Naive thymus-derived CD8-positive, alpha-beta T cell (primary cell): ENCODE measurements at regions not wholly inside any gene's neighbourhood (a gene's known extent, or its start where the extent isn't known, plus 50 kb on each side); places are given as distances from the start of the nearest gene placed in this dataset.

Experiments
- ATAC-seq, 2 donors: fragments of 150-1000 bp; cut with Tn5 transposase in 1 of 2; sonication (Bioruptor Pico), chemical (Tn5 transposase) in 1 of 2; 1 replicate in 1 of 2; 2 replicates in 1 of 2; pipeline ENCODE4 v1.10.0; 2021; ENCODE audit warnings: mild to moderate bottlenecking in 2 of 2, moderate library complexity in 2 of 2
- POLR2A ChIA-PET: fragments of 350-600 bp; sonication (Branson Sonifier 250); formaldehyde crosslinking; loops from one replicate; lab custom pipeline; 2021; ENCODE audit warnings: antibody characterized with exemption; lab: Charles Lee
- DNase-seq, 10 donors: peaks; one replicate each; pipeline versions ENCODE4 v3.0.0 to v3.0.0-alpha.2; 2020 to 2022
- H3K27ac Mint-ChIP-seq, 10 donors: one replicate each; pipeline ENCODE4 v1.8.0; 2020 to 2022; ENCODE audit warnings: mild to moderate bottlenecking in 10 of 10, mixed read lengths in 10 of 10, moderate library complexity in 4 of 10, inconsistent platforms in 1 of 10
- H3K27me3 Mint-ChIP-seq, 5 donors: one replicate each; pipeline ENCODE4 v1.8.0; 2021 to 2022; ENCODE audit warnings: mixed read lengths in 5 of 5
- H3K36me3 Mint-ChIP-seq, 3 donors: one replicate each; pipeline ENCODE4 v1.8.0; 2020 to 2022; ENCODE audit warnings: mixed read lengths in 3 of 3, mild to moderate bottlenecking in 2 of 3, inconsistent platforms in 1 of 3
- H3K4me1 Mint-ChIP-seq, 4 donors: one replicate each; pipeline ENCODE4 v1.8.0; 2021 to 2022; ENCODE audit warnings: mixed read lengths in 4 of 4
- H3K4me3 Mint-ChIP-seq, 10 donors: one replicate each; pipeline ENCODE4 v1.8.0; 2020 to 2022; ENCODE audit warnings: mild to moderate bottlenecking in 10 of 10, mixed read lengths in 10 of 10, moderate library complexity in 6 of 10, inconsistent platforms in 1 of 10
- H3K9me3 Mint-ChIP-seq, 9 donors: one replicate each; pipeline ENCODE4 v1.8.0; 2020 to 2022; ENCODE audit warnings: mixed read lengths in 9 of 9, mild to moderate bottlenecking in 3 of 9, inconsistent platforms in 1 of 9, moderate library complexity in 1 of 9

DNA sequence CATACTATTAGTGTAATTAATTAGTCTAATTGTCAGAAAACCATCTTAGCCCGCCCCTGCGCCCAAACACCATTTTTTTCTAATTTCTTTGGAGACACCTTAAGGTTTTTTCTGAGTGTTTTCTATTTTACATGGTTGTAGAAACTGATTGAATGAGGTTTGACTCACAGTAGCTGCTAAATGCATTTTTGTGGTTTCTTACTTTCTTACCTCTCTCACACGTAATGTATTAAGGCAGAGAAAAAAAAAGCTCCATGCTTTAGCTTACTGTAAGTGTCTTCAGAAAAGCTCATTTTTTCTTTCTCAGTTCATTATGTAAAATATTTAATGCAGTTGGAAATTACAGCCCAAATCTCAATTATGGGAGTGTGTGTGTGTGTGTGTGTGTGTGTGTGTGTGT, 548.5 kb upstream of the LRRTM4 start:
- ATAC-seq: no peak
- Mint-ChIP-seq H3K4me3 (no peak overlapping the region), H3K36me3 (no peaks in the 10 kb centered on the region)

DNA sequence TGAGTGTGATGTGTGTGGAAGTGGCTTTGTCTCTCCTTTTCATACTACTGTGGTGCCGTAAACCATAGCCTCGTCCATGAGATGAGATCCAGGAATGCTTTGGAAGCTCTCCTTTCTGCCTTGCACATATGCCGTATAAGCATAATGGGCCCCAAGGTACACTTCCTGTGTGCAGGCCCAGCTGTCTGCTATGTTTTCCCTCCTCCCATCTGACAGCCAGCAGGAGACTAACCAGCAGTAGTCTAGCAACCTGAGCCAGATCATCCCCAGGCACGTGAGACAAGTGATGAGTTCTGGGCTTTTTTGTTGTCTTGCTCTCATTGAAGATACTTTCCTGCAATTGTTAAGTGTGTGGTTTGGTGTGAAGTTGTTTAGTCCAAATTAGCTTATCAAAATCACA, 555.5 kb upstream of the LRRTM4 start:
- ATAC-seq (no peak), DNase-seq (no peak)
- no peaks in the 10 kb centered on the region for H3K36me3 Mint-ChIP-seq
- H3K9me3 Mint-ChIP-seq: peaks cover 4 to 50% (median 16%) of the 10 kb centered on the region in 9 donors
- no peaks in the 10 kb centered on the region for H3K4me1 Mint-ChIP-seq
- POLR2A ChIA-PET: no interaction called here
- no peaks in the 10 kb centered on the region for H3K27me3 Mint-ChIP-seq
- no peak overlapping the region for H3K4me3 Mint-ChIP-seq
- H3K27ac Mint-ChIP-seq: no peak overlapping the region

More for the DNA sequence above, 548.5 kb upstream of the LRRTM4 start:
- DNase-seq: no peak
- H3K4me1 Mint-ChIP-seq: no peaks in the 10 kb centered on the region
- H3K9me3 Mint-ChIP-seq: peaks cover 0 to 24% (median 7%) of the 10 kb centered on the region in 9 donors
- no peaks in the 10 kb centered on the region for H3K27me3 Mint-ChIP-seq
- POLR2A ChIA-PET: no interaction called here
- H3K27ac Mint-ChIP-seq: no peak overlapping the region

DNA sequence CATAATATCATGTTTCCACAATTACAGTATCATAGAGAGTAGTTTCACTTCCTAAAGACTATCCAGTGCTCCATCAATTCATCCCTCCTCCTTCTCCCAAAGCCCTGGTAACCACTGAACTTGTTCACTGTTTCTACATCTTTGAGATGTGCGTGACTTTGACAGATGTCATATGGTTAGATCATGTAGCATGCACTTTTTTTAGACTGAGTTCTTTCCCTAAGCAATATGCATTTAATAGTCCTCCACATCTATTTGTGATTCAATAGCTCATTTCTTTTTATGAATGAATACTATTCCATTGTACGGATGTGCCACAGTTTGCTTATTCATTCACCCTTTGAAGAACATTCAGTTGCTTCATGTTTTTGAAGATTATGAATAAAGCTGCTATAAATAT, 560.4 kb upstream of the LRRTM4 start:
- H3K36me3 Mint-ChIP-seq: peaks cover 0 to 4% (median 0%) of the 10 kb centered on the region in 3 donors
- H3K27ac Mint-ChIP-seq: no peak overlapping the region
- H3K9me3 Mint-ChIP-seq: peaks cover 2 to 55% (median 16%) of the 10 kb centered on the region in 9 donors
- no peak for DNase-seq
- H3K4me3 Mint-ChIP-seq: no peak overlapping the region
- no peak for ATAC-seq
- H3K27me3 Mint-ChIP-seq: no peaks in the 10 kb centered on the region
- no peaks in the 10 kb centered on the region for H3K4me1 Mint-ChIP-seq
- POLR2A ChIA-PET: no interaction called here

DNA sequence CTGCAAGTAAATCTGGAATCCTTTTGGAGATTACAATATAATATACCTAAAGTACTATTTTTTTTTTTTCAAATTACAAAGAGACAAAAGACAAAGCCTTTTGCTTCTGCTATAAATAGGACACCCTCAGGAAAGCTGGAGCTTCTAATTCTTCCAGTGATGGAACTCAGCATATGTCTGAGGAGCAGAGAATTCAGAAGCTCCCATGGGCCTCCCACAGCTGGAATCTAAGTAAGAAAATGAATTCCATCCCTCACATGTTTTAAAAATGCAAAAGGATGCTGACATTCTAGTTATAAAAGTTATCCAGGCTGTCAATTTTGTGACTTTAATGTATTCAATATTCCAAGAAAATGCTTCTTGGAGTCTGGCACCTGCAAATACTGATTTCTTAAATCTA, 571.3 kb upstream of the LRRTM4 start:
- no peak overlapping the region for H3K4me3 Mint-ChIP-seq
- H3K27me3 Mint-ChIP-seq: no peaks in the 10 kb centered on the region
- POLR2A ChIA-PET: no interaction called here
- H3K36me3 Mint-ChIP-seq: no peaks in the 10 kb centered on the region
- ATAC-seq: no peak
- DNase-seq: no peak
- peaks cover 0 to 16% (median 4%) of the 10 kb centered on the region in 9 donors for H3K9me3 Mint-ChIP-seq
- no peaks in the 10 kb centered on the region for H3K4me1 Mint-ChIP-seq
- H3K27ac Mint-ChIP-seq: no peak overlapping the region

DNA sequence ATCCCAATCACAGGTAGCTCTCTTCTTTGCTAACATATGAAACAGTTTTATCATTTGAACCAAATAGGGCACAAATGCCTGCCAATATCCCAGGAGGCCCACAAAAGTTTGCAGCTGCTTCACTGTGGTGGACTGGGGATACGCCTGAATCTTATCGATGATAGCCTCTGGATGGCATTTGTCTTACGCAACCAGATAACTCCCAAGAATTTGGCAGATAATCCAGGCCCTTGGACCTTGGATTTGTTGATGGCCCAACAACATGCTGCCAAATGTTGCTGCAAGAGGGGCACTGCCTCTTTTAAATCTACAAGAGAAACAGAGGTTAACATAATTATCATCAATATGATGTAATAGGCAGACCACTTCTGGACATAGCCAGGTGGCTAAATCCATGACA, 587.1 kb upstream of the LRRTM4 start:
- Mint-ChIP-seq H3K27me3 (no peaks in the 10 kb centered on the region), H3K36me3 (no peaks in the 10 kb centered on the region), H3K9me3 (peaks cover 1 to 45% (median 18%) of the 10 kb centered on the region in 9 donors), H3K4me3 (no peak overlapping the region), H3K27ac (no peak overlapping the region), H3K4me1 (no peaks in the 10 kb centered on the region)
- POLR2A ChIA-PET: no interaction called here
- DNase-seq (no peak), ATAC-seq (no peak)

DNA sequence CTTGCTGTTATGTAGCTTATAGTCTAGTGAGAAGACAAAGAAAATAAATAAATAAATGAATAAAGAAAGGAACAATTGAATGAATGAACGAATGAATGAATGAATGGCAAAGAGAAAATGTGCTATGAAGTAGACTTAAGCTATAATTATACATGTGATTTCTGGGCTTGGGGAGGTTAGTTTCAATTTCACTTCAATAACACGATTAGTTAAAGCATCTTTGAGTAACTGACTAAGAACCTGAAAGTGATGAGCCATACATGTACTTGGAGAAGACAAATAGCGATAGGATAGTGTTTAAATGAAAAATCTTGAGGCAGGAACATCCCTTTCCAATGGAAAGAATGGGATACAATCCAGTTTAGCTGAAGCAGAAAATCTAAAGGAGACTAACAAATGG, 593.1 kb upstream of the LRRTM4 start:
- no peak overlapping the region for H3K4me3 Mint-ChIP-seq
- no peak overlapping the region for H3K27ac Mint-ChIP-seq
- no peak for DNase-seq
- H3K4me1 Mint-ChIP-seq: no peaks in the 10 kb centered on the region
- no peaks in the 10 kb centered on the region for H3K36me3 Mint-ChIP-seq
- ATAC-seq: no peak
- no peaks in the 10 kb centered on the region for H3K27me3 Mint-ChIP-seq
- POLR2A ChIA-PET: no interaction called here
- H3K9me3 Mint-ChIP-seq: peaks cover 0 to 30% (median 6%) of the 10 kb centered on the region in 9 donors

DNA sequence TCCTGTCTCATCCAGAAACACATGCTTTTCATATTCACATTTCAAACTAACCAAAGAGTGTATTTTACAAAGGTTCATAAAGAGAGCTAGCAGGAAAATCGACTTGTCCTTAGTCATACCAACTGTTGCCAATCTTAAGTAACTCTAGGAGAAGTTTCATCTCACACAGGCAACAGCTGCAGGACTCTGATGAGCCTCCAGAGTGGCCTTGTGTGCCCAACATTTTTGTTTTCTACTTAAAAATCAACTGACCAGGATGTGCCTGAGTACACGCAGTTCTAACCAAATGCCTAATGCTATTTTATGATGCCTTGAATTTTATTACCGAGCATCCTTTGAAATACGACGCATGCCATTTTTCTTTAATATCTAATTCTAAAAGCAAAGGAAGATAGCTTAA, 595.9 kb upstream of the LRRTM4 start:
- no peaks in the 10 kb centered on the region for H3K27me3 Mint-ChIP-seq
- peaks cover 0 to 31% (median 6%) of the 10 kb centered on the region in 9 donors for H3K9me3 Mint-ChIP-seq
- H3K4me1 Mint-ChIP-seq: no peaks in the 10 kb centered on the region
- POLR2A ChIA-PET: no interaction called here
- no peak overlapping the region for H3K27ac Mint-ChIP-seq
- ATAC-seq (no peak), DNase-seq (no peak)
- no peaks in the 10 kb centered on the region for H3K36me3 Mint-ChIP-seq
- no peak overlapping the region for H3K4me3 Mint-ChIP-seq

DNA sequence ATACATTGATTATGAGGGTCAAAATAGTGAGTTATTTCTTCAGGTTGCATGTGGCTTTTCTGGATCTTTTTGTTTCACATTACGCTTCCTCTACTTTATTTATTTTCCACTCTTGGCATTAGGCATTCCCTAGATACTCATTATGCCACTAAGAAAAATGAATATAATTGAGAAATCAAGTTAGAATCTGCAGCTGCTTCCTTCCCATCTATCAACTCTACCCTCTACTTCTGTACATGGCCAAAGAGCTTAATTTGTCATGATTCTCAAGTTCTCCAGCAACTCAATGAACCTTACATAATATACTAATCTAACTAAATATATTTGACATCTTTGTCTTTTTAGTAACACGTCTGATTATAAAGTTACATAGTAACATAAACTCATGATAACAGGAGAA, 598.1 kb upstream of the LRRTM4 start:
- no peaks in the 10 kb centered on the region for H3K36me3 Mint-ChIP-seq
- no peak overlapping the region for H3K4me3 Mint-ChIP-seq
- H3K27me3 Mint-ChIP-seq: no peaks in the 10 kb centered on the region
- DNase-seq (no peak), ATAC-seq (no peak)
- H3K4me1 Mint-ChIP-seq: no peaks in the 10 kb centered on the region
- no peak overlapping the region for H3K27ac Mint-ChIP-seq
- H3K9me3 Mint-ChIP-seq: peaks cover 1 to 35% (median 9%) of the 10 kb centered on the region in 9 donors
- POLR2A ChIA-PET: no interaction called here

DNA sequence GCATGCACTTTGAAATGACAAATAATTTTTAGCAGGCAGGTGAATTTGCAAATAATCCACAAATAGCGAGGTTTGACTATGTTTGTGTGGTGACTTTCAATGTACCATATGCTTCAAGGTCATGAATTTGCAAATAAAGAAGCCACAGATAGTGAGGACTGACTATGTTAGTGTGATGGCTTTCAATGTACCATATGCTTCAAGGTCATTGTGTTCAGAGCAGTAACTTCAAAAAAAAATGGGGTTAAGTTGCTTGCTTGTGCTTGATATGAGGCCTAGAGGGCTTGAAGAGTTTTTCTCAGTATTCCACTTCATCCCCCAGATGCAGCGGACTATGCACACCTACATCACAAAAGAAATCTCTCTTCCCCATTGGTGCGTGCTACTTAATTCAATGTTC, 602.9 kb upstream of the LRRTM4 start:
- Mint-ChIP-seq H3K9me3 (peaks cover 1 to 30% (median 4%) of the 10 kb centered on the region in 9 donors), H3K36me3 (no peaks in the 10 kb centered on the region), H3K27ac (no peak overlapping the region), H3K4me1 (no peaks in the 10 kb centered on the region), H3K27me3 (no peaks in the 10 kb centered on the region), H3K4me3 (no peak overlapping the region)
- ATAC-seq (no peak), DNase-seq (no peak)
- POLR2A ChIA-PET: no interaction called here

DNA sequence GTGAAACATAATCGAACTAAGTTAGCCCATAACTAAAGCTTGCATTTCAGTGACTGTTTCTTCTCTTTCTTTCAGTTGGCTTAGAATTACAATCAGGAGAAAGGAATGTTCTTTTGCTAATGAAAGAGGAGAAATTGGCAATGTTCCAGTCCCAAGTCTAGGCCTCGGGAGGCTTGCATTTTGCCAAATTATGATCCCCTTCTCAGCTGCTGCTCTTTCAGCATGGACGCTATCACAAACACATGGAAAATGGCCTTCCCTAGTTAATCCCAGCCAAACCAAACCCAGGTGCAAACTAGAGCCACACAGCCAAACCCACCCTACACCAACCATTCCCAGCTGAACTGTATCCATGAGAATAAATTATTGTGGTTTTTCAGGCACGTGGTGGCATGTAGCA, 605.2 kb upstream of the LRRTM4 start:
- no peak overlapping the region for H3K27ac Mint-ChIP-seq
- H3K27me3 Mint-ChIP-seq: no peaks in the 10 kb centered on the region
- no peak for ATAC-seq
- POLR2A ChIA-PET: no interaction called here
- peaks cover 0 to 18% (median 5%) of the 10 kb centered on the region in 9 donors for H3K9me3 Mint-ChIP-seq
- H3K36me3 Mint-ChIP-seq: no peaks in the 10 kb centered on the region
- DNase-seq: no peak
- no peaks in the 10 kb centered on the region for H3K4me1 Mint-ChIP-seq
- H3K4me3 Mint-ChIP-seq: no peak overlapping the region

DNA sequence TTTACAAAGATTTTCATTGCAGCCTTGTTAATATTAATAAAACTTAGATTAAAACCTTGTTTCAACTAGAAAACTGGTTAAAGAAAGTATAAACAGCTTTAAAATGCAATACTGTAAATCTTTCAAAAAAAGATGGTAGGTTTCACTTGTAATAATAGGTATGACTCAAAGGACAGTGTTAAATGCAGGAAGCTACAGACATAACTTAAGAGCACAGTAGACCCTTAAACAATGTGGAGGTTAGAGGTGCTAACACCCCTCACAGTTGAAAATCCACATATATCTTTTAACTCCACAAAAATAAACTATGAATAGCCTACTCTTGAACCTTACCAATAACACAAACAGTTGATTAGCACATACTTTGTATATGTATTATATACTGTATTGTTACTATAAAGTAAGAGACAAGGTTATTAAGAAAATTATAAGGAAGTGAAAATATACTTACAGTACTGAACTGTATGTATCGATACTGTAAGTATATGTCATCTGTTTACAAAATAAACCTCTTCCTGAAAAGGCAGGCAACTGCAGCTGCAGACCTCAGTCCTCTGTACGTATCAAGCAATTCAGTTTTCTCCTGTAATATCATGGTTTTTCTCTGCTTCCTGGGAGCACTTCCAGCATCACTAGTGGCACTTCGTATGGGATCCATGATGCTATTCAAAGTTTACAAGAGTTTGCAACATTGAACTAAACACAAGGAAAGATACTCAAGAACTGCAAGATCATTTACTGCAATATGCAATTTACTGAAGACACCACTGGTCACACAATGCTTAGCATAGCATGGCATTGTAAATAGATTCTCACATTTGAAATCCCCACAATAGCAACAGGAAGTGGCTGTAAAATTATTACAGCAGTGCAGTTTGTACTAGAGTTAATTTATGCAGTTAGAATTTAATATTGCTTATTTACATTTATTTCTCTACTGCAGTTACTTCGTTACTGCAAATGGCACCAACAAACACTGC, 610.5 kb upstream of the LRRTM4 start:
- H3K27ac Mint-ChIP-seq: no peak overlapping the region
- POLR2A ChIA-PET: no interaction called here
- ATAC-seq (no peak), DNase-seq (no peak)
- no peaks in the 10 kb centered on the region for H3K4me1 Mint-ChIP-seq
- H3K27me3 Mint-ChIP-seq: no peaks in the 10 kb centered on the region
- H3K4me3 Mint-ChIP-seq: no peak overlapping the region
- H3K9me3 Mint-ChIP-seq: peaks cover 0 to 12% (median 8%) of the 10 kb centered on the region in 9 donors
- H3K36me3 Mint-ChIP-seq: no peaks in the 10 kb centered on the region

DNA sequence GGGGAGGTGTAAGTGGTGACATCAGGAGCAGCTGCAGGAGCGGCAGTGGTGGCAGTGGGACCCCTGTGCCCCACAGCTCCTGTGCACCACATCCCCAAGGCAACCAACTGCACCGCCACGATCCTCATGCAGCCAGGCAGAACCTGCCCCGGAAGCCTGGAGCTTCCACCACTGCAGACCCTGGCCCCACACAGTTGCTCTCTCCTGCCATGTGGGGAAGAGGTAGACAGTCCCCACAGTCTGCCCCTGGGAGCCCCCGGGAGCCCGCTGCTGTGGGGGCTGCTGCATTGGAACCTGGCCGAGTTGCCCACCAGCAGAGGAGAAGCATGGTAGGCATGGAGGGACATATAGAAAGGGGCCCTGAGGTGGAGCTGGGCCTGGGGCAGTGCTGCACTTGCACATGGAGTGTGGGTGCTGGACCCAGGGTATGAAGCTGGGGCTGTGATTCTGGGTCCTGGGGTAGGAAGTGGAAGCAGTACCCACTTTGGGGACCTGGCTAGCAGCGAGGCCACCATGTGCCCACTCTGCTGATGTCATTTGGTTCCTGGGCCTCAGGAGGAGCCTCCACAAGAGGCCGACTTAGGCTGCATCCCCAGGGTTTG, 623.3 kb upstream of the LRRTM4 start:
- no peak for ATAC-seq
- H3K36me3 Mint-ChIP-seq: no peaks in the 10 kb centered on the region
- peaks cover 0 to 12% (median 2%) of the 10 kb centered on the region in 9 donors for H3K9me3 Mint-ChIP-seq
- POLR2A ChIA-PET: no interaction called here
- no peak overlapping the region for H3K27ac Mint-ChIP-seq
- no peak overlapping the region for H3K4me3 Mint-ChIP-seq
- no peaks in the 10 kb centered on the region for H3K27me3 Mint-ChIP-seq
- no peak for DNase-seq
- H3K4me1 Mint-ChIP-seq: no peaks in the 10 kb centered on the region

DNA sequence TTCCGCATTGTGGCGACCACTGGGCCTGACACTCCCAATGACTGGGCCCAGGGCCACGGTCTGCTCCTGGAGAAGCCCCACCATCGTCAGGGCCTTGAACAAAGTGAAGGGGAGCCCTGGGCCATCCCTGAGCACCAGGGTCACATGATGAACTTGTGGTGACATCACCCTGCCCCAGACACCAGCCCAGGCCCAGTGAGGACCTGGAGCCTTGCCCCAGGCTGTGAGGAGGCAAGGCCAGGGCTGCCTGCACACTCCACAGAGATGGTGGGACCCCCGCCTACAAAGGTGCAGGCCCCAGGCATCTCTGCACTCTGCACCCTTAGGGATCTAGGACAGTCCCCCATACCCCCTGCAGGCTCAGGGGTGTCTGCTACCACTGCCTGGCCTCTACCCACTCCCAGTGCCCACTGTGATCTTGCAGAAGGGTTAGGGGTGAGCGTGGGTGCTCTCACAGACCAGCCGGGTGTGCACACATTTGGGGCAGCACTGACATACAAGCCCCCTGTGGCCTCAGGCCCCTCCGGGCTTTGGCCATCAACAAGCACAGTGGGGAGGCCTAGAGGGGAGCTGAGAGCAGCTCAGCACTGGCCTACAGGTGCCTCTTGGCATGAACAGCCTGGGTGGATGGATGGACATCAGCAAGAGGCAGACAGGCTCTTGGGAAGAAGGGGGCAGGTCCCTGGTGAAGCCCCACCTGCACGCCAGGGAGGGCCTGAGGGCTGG, 624.0 kb upstream of the LRRTM4 start:
- DNase-seq: no peak
- Mint-ChIP-seq H3K27ac (no peak overlapping the region), H3K9me3 (peaks cover 0 to 12% (median 2%) of the 10 kb centered on the region in 9 donors), H3K4me3 (no peak overlapping the region), H3K4me1 (no peaks in the 10 kb centered on the region), H3K27me3 (no peaks in the 10 kb centered on the region), H3K36me3 (no peaks in the 10 kb centered on the region)
- no peak for ATAC-seq
- POLR2A ChIA-PET: no interaction called here
